GM08714 (cell line): ENCODE measurements at regions not wholly inside any gene's neighbourhood (a gene's known extent, or its start where the extent isn't known, plus 50 kb on each side); places are given as distances from the start of the nearest gene placed in this dataset.
"Not testable (repeated sequence)": the region's sequence is repeated elsewhere in the genome, so short reads cannot be mapped to it uniquely, and the experiment has no call there.

ENCODE experiments used
- H3K4me3 ChIP-seq: fragments of 200-500 bp; sonication (Bioruptor generic); 2 replicates; pipeline ENCODE4 v1.5.1; 2014; ENCODE audit warnings: mild to moderate bottlenecking, low read length, inconsistent platforms
- ZNF274 ChIP-seq: IDR thresholded peaks from 2 replicates; pipeline ENCODE4 v1.6.1; 2012; ENCODE audit warnings: mild to moderate bottlenecking, low read depth, low read length

GRCh38 chr5:50501491-50502228, 60.6 kb upstream of the EMB start:
- H3K4me3 ChIP-seq, result no peak overlapping the region
- no peak for TF ChIP-seq ZNF274

DNA sequence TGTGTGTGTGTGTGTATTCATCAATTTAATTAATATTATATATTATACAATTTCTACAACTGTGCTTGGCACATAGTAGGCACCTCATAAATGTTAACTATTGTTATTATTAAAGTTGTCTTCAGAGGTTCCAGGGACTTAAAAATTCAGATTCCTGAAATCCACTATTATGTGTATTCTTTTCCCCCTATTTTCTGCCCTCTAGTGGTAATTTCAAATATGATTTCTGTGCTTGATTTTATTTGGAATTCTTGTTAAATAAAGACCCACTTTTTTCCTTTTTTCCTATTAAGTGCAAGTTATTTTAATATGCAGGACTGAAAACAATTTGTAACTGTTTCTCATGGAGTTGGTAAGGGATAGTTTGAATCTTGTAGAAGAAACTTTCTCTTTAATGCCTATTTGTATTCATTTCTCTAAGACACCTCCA, 72.0 kb upstream of the EMB start:
- H3K4me3 ChIP-seq, result not testable (repeated sequence)

DNA sequence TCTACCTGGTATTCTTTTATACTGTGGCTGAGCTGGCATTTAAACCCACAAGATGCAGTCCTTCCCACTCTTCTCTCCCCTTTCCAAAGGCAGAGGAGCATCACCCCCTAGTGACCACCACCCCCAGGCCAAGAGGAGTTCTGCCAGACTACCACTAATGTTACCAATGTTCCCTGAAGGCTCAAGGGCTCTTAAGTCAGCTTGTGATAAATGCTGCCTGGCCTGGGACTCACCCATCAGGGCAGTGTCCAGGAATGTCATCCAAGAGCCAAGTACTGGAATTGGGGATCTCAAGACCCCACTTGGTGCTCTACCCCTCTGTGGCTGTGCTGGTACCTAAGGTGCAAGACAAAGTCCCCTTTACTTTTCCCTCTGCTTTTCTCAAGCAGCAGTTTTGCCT, 80.0 kb upstream of the EMB start:
- not testable (repeated sequence) for H3K4me3 ChIP-seq

GRCh38 chr5:50527514-50528060, 86.5 kb upstream of the EMB start:
- H3K4me3 ChIP-seq, result not testable (repeated sequence)

GRCh38 chr5:50535393-50535792, 94.3 kb upstream of the EMB start:
- no peak overlapping the region for H3K4me3 ChIP-seq
- no peak for TF ChIP-seq ZNF274

GRCh38 chr5:50537534-50537933, 96.4 kb upstream of the EMB start:
- not testable (repeated sequence) for H3K4me3 ChIP-seq

DNA sequence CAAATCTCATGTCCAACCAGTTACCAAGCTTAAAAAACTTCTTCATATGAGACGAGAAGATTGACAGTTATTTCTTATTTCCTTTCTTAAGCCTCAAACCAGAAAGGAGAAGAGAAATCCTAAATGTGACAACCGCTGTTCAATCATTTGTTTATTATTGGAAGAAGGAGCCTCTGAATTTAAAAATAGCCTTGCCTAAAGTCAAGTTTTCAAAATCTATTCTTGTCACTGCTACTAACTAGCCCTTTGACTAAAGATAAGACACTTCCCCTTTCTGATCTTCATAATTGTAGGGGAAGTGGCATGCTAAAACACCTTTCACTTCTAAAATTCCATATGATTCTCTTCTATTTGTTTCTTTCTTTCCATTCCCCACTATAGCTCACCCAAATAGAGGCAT, 106.2 kb upstream of the EMB start:
- no peak for TF ChIP-seq ZNF274
- H3K4me3 ChIP-seq, result no peak overlapping the region

DNA sequence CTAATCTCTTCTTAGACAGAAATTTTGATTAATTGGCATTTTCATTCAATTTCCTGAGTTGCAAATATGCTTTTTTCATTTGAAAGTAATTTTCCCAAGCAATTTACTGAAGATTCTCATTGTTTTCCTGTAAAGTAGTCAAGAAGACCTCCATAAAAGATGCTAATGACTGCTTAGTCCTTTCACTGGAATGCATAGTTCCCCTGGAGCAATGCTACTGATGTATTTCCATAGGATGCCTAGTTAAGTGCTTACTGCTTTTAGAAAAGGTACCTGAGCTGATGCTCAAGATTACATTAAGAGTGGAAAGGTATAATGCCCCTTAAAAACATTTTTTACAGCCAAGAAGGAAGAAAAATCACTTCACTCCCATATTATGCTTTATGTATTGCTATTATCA, 109.2 kb upstream of the EMB start:
- no peak overlapping the region for H3K4me3 ChIP-seq
- no peak for TF ChIP-seq ZNF274

- no peak for TF ChIP-seq ZNF274
- H3K4me3 ChIP-seq, result no peak overlapping the region
Measured at GRCh38 chr5:50550993-50551392, 109.9 kb upstream of the EMB start.

- TF ChIP-seq ZNF274, result no peak
- no peak overlapping the region for H3K4me3 ChIP-seq
Measured at GRCh38 chr5:50553560-50553984, 112.5 kb upstream of the EMB start.

DNA sequence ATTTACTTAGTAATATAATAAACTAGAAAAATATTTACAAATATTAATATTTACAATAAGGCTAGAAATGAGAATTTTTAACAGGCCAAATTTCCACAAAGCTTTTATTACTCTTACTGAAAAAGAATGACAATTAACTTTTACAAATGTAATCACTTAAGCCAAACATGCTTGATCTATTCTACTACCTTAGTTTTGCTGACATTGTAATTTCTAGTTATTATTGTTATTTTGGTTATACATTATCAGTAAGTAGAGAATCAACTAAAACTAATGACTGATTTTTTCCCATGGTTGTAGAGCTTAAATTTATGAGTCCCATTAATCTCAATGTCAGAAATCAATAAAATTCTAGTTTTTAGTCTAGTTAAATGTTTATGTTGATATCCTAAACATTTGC, 107.8 kb upstream of the PARP8 start:
- H3K4me3 ChIP-seq, result not testable (repeated sequence)

DNA sequence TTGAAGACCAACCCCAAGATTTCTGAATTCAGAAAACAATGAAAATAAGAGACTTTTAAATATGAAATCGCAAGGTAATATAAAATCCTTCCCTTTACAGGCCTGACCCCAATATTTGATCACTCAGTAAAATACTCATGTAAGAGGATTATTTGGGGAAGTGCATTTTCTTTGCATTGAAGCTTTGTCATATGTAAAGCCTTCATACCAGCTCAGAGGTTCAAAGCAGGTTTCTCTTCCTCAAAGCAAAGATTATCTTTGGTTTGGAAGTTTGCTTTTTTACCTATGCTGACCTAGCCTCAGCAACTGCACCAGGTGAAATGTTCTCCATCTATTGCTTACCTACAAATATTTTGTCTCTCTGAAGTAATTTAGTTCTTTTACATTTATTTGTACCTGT, 106.5 kb upstream of the PARP8 start:
- TF ChIP-seq ZNF274, result no peak
- no peak overlapping the region for H3K4me3 ChIP-seq

- no peak overlapping the region for H3K4me3 ChIP-seq
- no peak for TF ChIP-seq ZNF274
Measured at GRCh38 chr5:50562694-50563093, 103.7 kb upstream of the PARP8 start.

- TF ChIP-seq ZNF274, result no peak
- no peak overlapping the region for H3K4me3 ChIP-seq
Measured at GRCh38 chr5:50564079-50564478, 102.4 kb upstream of the PARP8 start.

- TF ChIP-seq ZNF274, result no peak
- no peak overlapping the region for H3K4me3 ChIP-seq
Measured at GRCh38 chr5:50564558-50564957, 101.9 kb upstream of the PARP8 start.

- TF ChIP-seq ZNF274, result no peak
- peak overlapping the region; percentile 36; the same call in 1 of the 2 replicates for H3K4me3 ChIP-seq
Measured at GRCh38 chr5:50574121-50574520, 92.3 kb upstream of the PARP8 start.

- H3K4me3 ChIP-seq, result no peak overlapping the region
- no peak for TF ChIP-seq ZNF274
Measured at GRCh38 chr5:50575740-50576139, 90.7 kb upstream of the PARP8 start.
